HL-60/S4 (cell line): ENCODE measurements at regions not wholly inside any gene's neighbourhood (a gene's known extent, or its start where the extent isn't known, plus 50 kb on each side); places are given as distances from the start of the nearest gene placed in this dataset.

ENCODE experiments used
- in situ Hi-C: fragments of 300-500 bp; cut with MboI; formaldehyde crosslinking; loops from 2 replicates; pipeline ENCODE4 v1.14.3; 2022; ENCODE audit warnings: low sequenced_read_pairs

GRCh38 chr7:32428546-32428945 lies 61.6 kb downstream of the LSM5 start:
- in situ Hi-C loops, result no loop called here

DNA sequence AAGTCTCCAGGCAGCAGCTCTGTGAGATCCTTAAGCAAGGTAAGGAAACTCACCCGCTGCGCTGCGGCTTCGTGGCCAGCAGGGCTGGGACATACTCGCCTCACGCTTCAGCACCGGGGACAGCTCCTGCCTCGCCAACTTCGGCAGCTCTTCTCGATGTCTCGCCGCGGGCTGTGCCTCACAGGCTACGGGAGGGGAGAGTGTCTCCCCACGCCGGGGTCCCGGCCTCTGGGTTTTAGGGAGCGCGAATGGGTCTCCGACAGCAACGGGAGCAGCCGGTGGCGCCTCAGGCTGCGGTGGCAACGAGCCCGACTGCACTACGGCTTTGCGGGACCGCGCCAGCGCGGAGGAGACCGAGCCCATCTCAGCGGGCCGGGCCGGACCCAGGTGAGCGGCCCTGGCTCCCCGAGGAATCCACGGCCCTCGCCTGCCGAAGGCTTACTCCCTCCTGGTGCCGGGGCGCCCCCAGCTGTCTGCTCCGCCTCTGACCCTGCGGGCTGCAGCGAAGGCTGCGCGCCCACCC lies 62.4 kb downstream of the LSM5 start:
- in situ Hi-C loops, result no loop called here

DNA sequence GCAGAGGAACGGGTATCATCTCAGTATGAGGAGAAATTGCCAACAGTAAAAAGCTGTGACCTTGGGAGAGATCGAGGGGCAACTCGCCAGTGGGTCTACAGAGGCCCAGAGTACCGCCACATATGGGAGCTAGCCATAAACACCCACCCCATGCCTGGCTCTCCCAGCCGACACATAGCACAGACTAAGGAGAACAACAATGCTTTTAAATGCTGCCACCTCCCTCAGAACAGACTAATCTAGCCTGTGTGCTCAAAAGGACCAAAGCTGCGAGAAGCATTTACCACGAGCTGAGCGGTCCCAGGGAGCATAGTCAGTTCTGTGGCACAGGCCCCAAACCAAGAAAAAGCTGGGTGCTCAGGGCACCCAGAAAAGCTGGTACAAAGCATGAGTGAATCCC lies 73.3 kb downstream of the LSM5 start:
- in situ Hi-C loops, result no loop called here

GRCh38 chr7:32415936-32416335 lies 74.2 kb downstream of the LSM5 start:
- in situ Hi-C loops, result no loop called here

GRCh38 chr7:32415519-32415918 lies 74.7 kb downstream of the LSM5 start:
- in situ Hi-C loops, result no loop called here

DNA sequence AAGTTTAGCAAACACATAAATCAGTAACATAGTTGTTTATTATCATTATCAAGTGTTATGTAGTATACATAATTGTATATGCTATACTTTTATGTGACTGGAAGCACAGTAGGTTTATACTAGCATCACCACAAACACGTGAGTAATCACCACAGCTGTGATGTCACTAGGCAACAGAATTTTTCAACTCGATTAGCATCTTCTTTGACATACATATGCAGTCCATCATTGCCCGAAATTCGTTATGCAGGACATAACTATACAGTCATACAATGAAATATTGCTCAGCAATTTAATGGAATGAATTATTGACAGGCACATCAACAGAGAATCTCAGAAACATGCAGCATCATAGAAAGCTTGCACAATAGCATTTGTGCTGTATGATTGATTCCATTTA lies 77.7 kb downstream of the LSM5 start:
- in situ Hi-C loops, result no loop called here

GRCh38 chr7:32410545-32410944 lies 79.6 kb downstream of the LSM5 start:
- in situ Hi-C loops, result no loop called here

DNA sequence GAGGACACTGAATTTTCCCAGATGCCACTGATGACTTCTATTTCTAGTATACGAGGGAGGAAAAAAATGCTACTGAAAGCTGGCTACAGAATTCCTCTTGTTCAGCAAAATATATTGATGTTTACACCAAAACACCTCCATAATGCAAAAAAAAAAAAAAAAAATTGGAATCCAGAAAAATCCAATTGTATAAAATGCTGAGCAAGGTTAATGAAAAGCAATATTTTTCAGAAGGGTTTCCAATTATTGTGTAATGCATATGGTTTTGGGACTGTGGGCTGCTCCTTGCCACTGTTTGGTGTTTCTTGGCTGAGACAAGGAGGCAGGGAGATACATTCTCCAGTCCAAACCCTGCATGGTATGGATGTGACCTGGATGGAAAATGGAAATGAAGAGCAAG lies 83.8 kb downstream of the LSM5 start:
- in situ Hi-C loops, result no loop called here

DNA sequence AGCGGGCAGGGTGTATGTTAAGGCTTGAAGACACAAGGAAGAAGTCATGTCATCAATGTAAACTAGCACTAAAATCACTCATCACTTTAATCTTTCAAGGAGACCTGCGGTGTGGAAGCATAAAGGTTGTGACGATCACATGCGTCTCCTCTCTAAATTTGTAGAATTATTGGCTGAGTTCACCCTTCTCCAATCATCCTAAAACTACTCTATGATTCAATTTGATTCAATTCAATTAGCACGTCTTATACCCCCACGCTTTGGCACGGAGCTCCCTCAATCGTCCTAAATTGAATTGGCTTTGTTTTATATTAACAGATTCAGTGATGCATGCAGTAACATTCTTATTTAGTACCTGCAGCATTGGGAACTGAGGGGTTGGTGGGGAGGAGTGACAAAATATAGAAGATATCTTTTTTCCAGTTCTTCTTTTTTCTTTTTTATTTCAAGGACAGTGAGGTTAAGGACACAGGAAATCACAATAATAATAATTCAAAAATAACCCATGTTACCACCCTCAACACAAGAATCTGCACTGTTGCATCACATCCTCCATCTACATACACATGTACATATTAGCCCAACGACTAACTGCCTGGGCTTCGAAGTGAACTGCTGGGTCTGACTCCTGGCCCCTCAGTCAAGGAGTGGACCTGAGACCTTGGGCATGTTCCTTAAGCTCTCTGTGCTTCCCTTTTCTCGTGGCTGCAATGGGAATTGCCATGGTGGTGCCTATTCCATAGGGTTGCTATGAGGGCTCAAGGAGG lies 86.5 kb downstream of the LSM5 start:
- in situ Hi-C loops, result no loop called here

DNA sequence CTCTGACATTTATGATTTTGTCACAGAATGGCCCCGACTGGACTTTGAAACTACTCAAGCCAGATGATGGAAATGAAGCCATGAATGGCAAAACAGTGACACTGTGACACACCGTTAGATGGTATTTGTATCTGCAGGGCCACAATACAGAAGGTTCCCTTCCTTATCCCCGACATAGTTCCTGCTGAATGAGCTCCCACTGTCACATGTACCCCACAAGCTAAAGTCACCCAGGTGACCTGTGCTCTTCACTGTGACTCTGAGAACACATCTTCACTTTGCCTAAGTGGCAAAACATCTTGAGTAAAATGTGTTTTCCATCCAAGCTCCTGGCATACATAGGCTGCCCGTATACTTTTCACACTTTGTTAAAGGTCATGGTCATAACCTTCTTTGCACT lies 89.5 kb downstream of the LSM5 start:
- in situ Hi-C loops, result no loop called here

DNA sequence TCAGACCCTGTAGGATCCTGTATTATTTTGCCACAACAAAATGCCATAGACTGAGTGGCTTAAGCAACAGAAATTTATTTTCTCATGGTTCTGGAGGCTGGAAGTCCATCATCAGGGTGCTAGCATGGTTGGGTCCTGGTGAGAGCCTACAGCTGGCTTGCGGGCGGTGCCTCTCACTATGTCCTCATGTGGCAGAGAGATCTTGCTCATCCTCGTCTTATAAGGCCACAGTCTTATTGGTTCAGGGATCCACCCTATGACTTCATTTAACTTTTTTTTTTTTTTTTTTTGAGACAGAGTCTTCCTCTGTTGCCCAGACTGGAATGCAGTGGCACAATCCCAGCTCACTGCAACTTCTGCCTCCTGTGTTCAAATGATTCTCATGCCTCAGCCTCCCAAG lies 90.9 kb downstream of the LSM5 start:
- in situ Hi-C loops, result no loop called here

- in situ Hi-C loops, result no loop called here
Observed at GRCh38 chr7:32395168-32395567, 95.0 kb downstream of the LSM5 start.

- in situ Hi-C loops, result no loop called here
Observed at GRCh38 chr7:32393861-32394260, 96.3 kb downstream of the LSM5 start.

- in situ Hi-C loops, result no loop called here
Observed at GRCh38 chr7:32390210-32390609, 100.0 kb downstream of the LSM5 start.

DNA sequence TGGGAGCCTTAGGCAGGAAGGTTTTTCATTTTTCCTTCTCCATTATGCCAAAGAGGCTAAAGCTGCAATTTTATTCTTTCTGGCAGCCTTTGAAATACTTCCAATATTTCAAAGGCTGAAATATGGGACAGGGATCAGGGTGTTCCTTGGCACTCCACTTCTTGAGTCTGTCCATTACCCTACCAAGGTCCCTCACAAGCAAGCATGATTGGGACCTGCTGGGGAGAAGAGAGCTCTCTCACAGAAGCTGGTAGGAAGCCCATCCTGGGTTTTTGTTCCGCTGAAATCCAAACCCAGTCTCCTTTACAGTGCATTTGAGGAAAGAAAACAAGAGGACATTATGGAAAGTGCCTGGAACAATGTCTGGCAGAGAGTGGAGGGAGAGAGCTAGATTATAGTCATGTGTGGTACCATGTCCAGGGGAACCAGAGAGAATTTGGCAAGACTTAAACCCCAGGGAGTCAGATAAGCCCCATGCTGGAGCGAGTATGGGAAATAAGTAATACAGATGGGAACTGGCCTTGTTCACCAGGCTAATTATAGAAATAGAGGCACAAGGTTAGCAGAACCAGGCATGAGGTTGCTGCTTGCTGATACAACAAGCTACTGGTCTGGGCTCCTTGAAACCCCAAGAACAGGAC lies 104.7 kb downstream of the LSM5 start:
- in situ Hi-C loops, result no loop called here

DNA sequence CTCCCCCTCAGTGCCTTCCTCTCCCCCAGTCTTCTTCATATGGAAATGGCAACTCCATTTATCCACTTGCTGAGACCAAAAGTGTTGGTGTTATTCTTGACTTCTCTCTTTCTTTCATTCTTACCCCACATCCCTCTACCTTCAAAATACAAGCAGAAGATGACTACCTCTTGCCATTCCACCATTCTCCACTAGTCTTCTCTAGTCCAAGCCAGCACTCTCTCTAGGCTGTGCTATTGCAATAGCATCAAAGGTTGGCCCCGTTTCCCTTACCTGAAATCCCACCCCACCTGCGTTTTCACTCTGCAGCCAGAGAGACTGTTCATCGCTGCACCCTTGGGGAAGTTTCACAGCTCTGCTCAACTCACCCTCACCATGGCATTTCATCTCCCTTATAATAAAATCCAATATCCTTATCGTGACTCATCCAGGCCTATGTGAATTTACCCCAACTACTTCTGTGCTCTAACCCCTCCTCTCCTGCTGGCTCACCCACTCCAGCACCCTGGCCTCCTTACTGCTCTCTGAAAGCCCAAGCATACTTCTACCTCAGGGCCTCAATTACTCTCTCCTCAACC lies 109.1 kb downstream of the LSM5 start:
- in situ Hi-C loops, result no loop called here

DNA sequence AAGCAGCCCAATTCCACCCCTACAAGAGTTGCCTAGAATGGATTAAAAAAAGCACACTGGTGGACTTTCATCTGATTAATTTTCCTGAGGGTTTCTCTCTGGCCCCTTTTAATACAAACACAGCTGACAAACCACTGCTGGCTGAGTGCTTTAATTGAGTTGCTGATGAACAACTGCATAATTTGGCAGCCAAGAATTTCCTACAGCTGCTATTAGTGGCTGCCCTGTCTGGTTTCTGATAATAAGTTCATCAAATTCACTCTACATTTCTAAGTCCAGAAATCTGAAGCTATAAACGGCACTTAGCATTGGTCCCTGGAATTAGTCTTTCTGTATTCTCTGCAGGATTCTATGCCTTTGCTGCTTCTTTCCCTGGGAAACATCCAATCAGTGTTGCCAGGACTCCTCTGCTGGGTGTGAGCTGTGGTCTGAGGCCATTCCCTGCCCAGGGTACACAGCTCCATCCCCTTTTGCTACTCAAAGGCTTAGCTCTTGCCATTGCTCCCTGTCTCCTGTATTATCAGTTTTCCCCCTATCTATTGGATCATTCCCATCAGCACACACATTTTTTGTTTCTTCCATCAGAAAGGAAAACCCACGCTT lies 110.6 kb downstream of the LSM5 start:
- in situ Hi-C loops, result no loop called here

GRCh38 chr7:32378988-32379387 lies 111.2 kb downstream of the LSM5 start:
- in situ Hi-C loops, result no loop called here

GRCh38 chr7:32364581-32364980 lies 125.6 kb downstream of the LSM5 start:
- in situ Hi-C loops, result no loop called here

DNA sequence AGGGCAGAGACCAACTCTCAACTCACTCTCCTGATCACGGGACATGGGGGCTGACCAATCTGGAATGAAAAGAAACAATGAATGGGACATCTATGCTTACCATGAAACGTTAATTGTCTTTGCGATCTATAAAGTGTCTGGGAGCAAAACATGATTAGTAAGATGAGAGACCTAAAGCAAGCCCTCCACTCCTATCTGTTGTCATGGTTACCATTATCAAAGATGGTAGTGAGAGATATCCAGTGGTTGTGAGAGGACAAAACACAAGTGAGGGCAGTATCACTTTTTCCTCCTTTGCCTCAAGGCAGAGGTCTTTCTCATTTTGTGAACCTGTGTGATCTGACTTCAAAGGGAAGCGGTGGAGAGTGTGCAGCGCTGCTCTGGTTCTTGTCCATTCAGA lies 130.1 kb downstream of the LSM5 start:
- in situ Hi-C loops, result no loop called here

DNA sequence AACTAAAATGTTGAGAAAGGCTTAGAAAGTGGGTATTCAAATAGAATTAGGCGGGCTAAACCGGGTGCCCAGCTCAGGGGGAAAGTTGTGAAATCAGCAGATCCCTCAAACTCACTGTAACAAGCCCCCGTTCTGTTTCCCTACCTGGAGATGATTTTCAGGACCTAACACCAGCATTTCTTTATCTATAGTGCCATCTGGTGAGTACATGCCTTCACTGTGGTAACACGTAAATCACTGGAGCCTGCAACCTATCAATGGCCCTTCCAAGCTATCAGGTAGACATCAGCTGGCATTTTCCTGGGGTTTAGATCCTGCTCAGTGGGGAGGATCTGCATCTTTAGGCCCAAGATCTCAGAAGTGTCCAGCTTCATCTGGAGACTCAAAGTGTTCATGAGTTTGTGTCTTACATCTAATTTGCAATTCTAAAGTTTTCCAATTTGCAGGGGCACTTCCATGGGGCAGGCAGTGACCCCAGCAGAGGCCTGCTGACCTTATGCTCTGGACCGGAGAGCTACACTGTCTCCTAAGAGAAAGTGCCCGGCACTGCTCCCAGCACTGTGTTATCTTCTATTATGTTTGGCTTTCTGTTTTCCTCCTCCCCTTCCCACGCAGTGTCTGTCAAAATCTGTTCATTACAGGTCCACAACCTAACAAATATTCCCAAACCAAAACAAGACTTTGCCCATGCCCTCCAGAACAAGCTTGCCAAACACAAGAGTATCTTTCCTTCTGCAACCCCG lies 132.5 kb downstream of the LSM5 start:
- in situ Hi-C loops, result no loop called here
